Skeletal muscle cell (primary cell): ENCODE measurements at regions not wholly inside any gene's neighbourhood (a gene's known extent, or its start where the extent isn't known, plus 50 kb on each side); places are given as distances from the start of the nearest gene placed in this dataset.

Experiments
- DNase-seq: peaks from one replicate; pipeline ENCODE4 v3.0.0-alpha.2; 2010; ENCODE audit warnings: low read depth
- H3K4me3 ChIP-seq: 2 replicates; pipeline ENCODE4 v1.5.1; 2011; ENCODE audit warnings: low read depth, mild to moderate bottlenecking, control low read depth, low read length, moderate library complexity

- DNase-seq = no peak
- no peak overlapping the region for H3K4me3 ChIP-seq
Measured at GRCh38 chr4:128615197-128615596, 194.3 kb upstream of the JADE1 start.

GRCh38 chr4:128608006-128608405 is 201.5 kb upstream of the JADE1 start:
- H3K4me3 ChIP-seq = no peak overlapping the region
- DNase-seq = no peak

- H3K4me3 ChIP-seq = no peak overlapping the region
- DNase-seq = peak; percentile 63
Measured at GRCh38 chr4:128606173-128606572, 203.3 kb upstream of the JADE1 start.

GRCh38 chr4:128604840-128605239 is 204.7 kb upstream of the JADE1 start:
- no peak for DNase-seq
- no peak overlapping the region for H3K4me3 ChIP-seq

- no peak overlapping the region for H3K4me3 ChIP-seq
- DNase-seq = no peak
Measured at GRCh38 chr4:128604204-128604603, 205.3 kb upstream of the JADE1 start.

GRCh38 chr4:128603081-128603480 is 206.4 kb upstream of the JADE1 start:
- DNase-seq = no peak
- H3K4me3 ChIP-seq = no peak overlapping the region

- peak; percentile 64 for DNase-seq
- H3K4me3 ChIP-seq = no peak overlapping the region
Measured at GRCh38 chr4:128601991-128602695, 207.4 kb upstream of the JADE1 start.

- no peak overlapping the region for H3K4me3 ChIP-seq
- DNase-seq = peak; percentile 100
Measured at GRCh38 chr4:128600996-128601871, 208.3 kb upstream of the JADE1 start.

GRCh38 chr4:128600410-128600809 is 209.1 kb upstream of the JADE1 start:
- no peak for DNase-seq
- H3K4me3 ChIP-seq = no peak overlapping the region

- H3K4me3 ChIP-seq = no peak overlapping the region
- DNase-seq = no peak
Measured at GRCh38 chr4:128597500-128597899, 212.0 kb upstream of the JADE1 start.

- DNase-seq = no peak
- H3K4me3 ChIP-seq = no peak overlapping the region
Measured at GRCh38 chr4:128596853-128597252, 212.6 kb upstream of the JADE1 start.

- H3K4me3 ChIP-seq = no peak overlapping the region
- no peak for DNase-seq
Measured at GRCh38 chr4:128596115-128596514, 213.4 kb upstream of the JADE1 start.

GRCh38 chr4:128591482-128591881 is 218.0 kb upstream of the JADE1 start:
- DNase-seq = no peak
- H3K4me3 ChIP-seq = no peak overlapping the region

- DNase-seq = no peak
- no peak overlapping the region for H3K4me3 ChIP-seq
Measured at GRCh38 chr4:128590773-128591172, 218.7 kb upstream of the JADE1 start.

- no peak for DNase-seq
- H3K4me3 ChIP-seq = no peak overlapping the region
Measured at GRCh38 chr4:128590034-128590740, 219.3 kb upstream of the JADE1 start.

GRCh38 chr4:128589384-128589965 is 220.0 kb upstream of the JADE1 start:
- H3K4me3 ChIP-seq = no peak overlapping the region

GRCh38 chr4:128587382-128587781 is 222.1 kb upstream of the JADE1 start:
- H3K4me3 ChIP-seq = no peak overlapping the region
- no peak for DNase-seq

More at GRCh38 chr4:128589384-128589965, 220.0 kb upstream of the JADE1 start:
- DNase-seq = no peak

- DNase-seq = no peak
- H3K4me3 ChIP-seq = no peak overlapping the region
Measured at GRCh38 chr4:128583753-128584712, 225.5 kb upstream of the JADE1 start.

- DNase-seq = no peak
- H3K4me3 ChIP-seq = no peak overlapping the region
Measured at GRCh38 chr4:128582427-128582870, 227.1 kb upstream of the JADE1 start.
